ENCODE measurements at regions not wholly inside any gene's neighbourhood (a gene's known extent, or its start where the extent isn't known, plus 50 kb on each side); places are given as distances from the start of the nearest gene placed in this dataset.

GRCh38 chr12:98334768-98335167 is 180.6 kb upstream of the TMPO start:
- Mint-ChIP-seq H3K36me3 (ENCODE audit: insufficient read depth, unreplicated experiment) (no peaks in the 10 kb centered on the region), H3K9me3 (ENCODE audit: low read depth, unreplicated experiment) (no peaks in the 10 kb centered on the region), H3K27me3 (ENCODE audit: unreplicated experiment) (peaks cover 59% of the 10 kb centered on the region), H3K4me3 (ENCODE audit: low read depth, unreplicated experiment) (no peak overlapping the region), H3K4me1 (ENCODE audit: low read depth, unreplicated experiment) (no peaks in the 10 kb centered on the region), H3K27ac (ENCODE audit: unreplicated experiment) (no peak overlapping the region)
- intact Hi-C loops (cut with micrococcal nuclease; ENCODE audit: unreplicated experiment), result no loop called here
- TF ChIP-seq CTCF (IDR thresholded peaks at IDR 0.05; ENCODE audit: unreplicated experiment), result no peak
- BruUV-seq (replicated peaks), result no TSS peak
- CTCF ChIA-PET, result interaction anchor here (0.6 kb wide), 1 partner anchor 1932 kb away, joined by 4 read pairs; no protein-coding TSS in a partner anchor
- DNase-seq, result no peak

GRCh38 chr12:98341026-98341425 is 174.4 kb upstream of the TMPO start:
- no peaks in the 10 kb centered on the region for H3K4me1 Mint-ChIP-seq (ENCODE audit: low read depth, unreplicated experiment)
- CTCF ChIA-PET, result no interaction called here
- no peak for DNase-seq
- H3K9me3 Mint-ChIP-seq (ENCODE audit: low read depth, unreplicated experiment), result no peaks in the 10 kb centered on the region
- no peak overlapping the region for H3K4me3 Mint-ChIP-seq (ENCODE audit: low read depth, unreplicated experiment)
- no TSS peak for BruUV-seq (replicated peaks)
- peaks cover 42% of the 10 kb centered on the region for H3K27me3 Mint-ChIP-seq (ENCODE audit: unreplicated experiment)
- intact Hi-C loops (cut with micrococcal nuclease; ENCODE audit: unreplicated experiment), result no loop called here
- no peak overlapping the region for H3K27ac Mint-ChIP-seq (ENCODE audit: unreplicated experiment)
- no peak for TF ChIP-seq CTCF (IDR thresholded peaks at IDR 0.05; ENCODE audit: unreplicated experiment)
- H3K36me3 Mint-ChIP-seq (ENCODE audit: insufficient read depth, unreplicated experiment), result no peaks in the 10 kb centered on the region

GRCh38 chr12:98341732-98342131 is 173.7 kb upstream of the TMPO start:
- no peak for TF ChIP-seq CTCF (IDR thresholded peaks at IDR 0.05; ENCODE audit: unreplicated experiment)
- intact Hi-C loops (cut with micrococcal nuclease; ENCODE audit: unreplicated experiment), result no loop called here
- peaks cover 35% of the 10 kb centered on the region for H3K27me3 Mint-ChIP-seq (ENCODE audit: unreplicated experiment)

GRCh38 chr12:98343002-98343567 is 172.3 kb upstream of the TMPO start:
- Mint-ChIP-seq H3K36me3 (ENCODE audit: insufficient read depth, unreplicated experiment) (no peaks in the 10 kb centered on the region), H3K9me3 (ENCODE audit: low read depth, unreplicated experiment) (no peaks in the 10 kb centered on the region), H3K4me3 (ENCODE audit: low read depth, unreplicated experiment) (no peak overlapping the region), H3K27me3 (ENCODE audit: unreplicated experiment) (peaks cover 28% of the 10 kb centered on the region), H3K4me1 (ENCODE audit: low read depth, unreplicated experiment) (no peaks in the 10 kb centered on the region), H3K27ac (ENCODE audit: unreplicated experiment) (no peak overlapping the region)
- DNase-seq, result no peak
- BruUV-seq (replicated peaks), result no TSS peak
- CTCF ChIA-PET, result interaction anchor here (0.7 kb wide), 1 partner anchor 923 kb away, joined by 3 read pairs; no protein-coding TSS in a partner anchor
- intact Hi-C loops (cut with micrococcal nuclease; ENCODE audit: unreplicated experiment), result no loop called here
- TF ChIP-seq CTCF (IDR thresholded peaks at IDR 0.05; ENCODE audit: unreplicated experiment), result no peak

More at GRCh38 chr12:98341732-98342131, 173.7 kb upstream of the TMPO start:
- Mint-ChIP-seq H3K4me1 (ENCODE audit: low read depth, unreplicated experiment) (no peaks in the 10 kb centered on the region), H3K9me3 (ENCODE audit: low read depth, unreplicated experiment) (no peaks in the 10 kb centered on the region), H3K4me3 (ENCODE audit: low read depth, unreplicated experiment) (no peak overlapping the region), H3K36me3 (ENCODE audit: insufficient read depth, unreplicated experiment) (no peaks in the 10 kb centered on the region), H3K27ac (ENCODE audit: unreplicated experiment) (no peak overlapping the region)
- no peak for DNase-seq
- BruUV-seq (replicated peaks), result no TSS peak
- CTCF ChIA-PET, result interaction anchor here (0.7 kb wide), 1 partner anchor 11 kb away, joined by 3 read pairs; no protein-coding TSS in a partner anchor
